Cardiac septum (tissue), 1 donor: ENCODE measurements at regions not wholly inside any gene's neighbourhood (a gene's known extent, or its start where the extent isn't known, plus 50 kb on each side); places are given as distances from the start of the nearest gene placed in this dataset.

ENCODE experiments used
- DNase-seq: peaks from one replicate; pipeline ENCODE4 v3.0.0-alpha.2; 2020; ENCODE audit warnings: low spot score
- intact Hi-C: fragments of 100-400 bp; cut with DNase I; formaldehyde crosslinking; loops from one replicate; pipeline ENCODE4 v1.14.0; 2022
- donor health status: DM: no; HTN: no; CAD: no.

DNA sequence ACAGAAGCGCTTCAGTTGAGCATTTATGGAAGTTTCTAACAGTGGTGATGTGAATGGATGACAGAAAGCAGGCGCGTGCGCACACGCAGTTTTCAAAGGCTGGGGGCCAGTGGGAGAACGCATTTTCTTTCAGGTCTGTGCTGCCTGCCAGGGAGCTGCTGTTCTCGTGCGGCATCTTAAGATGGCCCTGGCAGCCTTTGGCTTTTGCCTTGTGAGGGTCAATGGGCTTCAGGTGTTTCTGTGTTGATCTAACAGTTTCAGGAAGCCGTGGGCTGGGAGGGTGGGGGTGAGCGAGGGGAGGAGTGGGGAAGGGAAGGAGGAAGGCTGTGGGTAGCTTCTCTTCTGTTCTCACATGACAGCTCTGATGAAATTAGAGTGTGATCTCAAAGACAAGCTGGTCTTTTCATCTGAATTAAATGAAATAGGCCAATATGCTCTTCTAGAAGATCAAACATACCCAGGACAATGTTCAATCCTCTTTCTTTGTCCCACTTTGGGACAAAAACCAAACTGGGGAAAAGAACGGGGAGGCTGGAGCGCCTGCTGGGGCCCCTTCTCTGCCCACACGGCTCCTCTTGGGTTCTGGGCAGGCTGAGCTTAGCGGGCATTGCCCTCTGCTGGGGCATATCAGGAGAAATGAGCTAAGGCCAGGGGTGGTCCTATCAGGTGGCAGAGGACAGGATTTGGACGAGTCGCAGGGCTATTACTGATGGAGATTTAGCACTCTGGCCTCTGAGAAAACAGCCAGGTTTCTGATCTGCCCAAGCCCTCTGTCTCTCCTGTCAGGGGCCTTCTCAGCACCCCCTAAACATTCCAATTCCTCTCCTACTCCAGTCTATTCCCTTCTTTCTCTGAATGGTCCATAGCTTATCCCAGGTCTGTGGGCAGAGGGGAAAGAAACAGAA lies 126.2 kb upstream of the LGALSL start:
- peak; percentile 85 for DNase-seq
- intact Hi-C loops = loop anchor here (1.0 to 5.0 kb wide), 4 partner anchors 77 to 277 kb away; partner anchors contain the start of gene PELI1

GRCh38 chr2:64328415-64328722 lies 125.6 kb upstream of the LGALSL start:
- DNase-seq = no peak
- intact Hi-C loops = loop anchor here (2.0 to 5.0 kb wide), 3 partner anchors 76 to 230 kb away; partner anchors contain the start of gene PELI1

DNA sequence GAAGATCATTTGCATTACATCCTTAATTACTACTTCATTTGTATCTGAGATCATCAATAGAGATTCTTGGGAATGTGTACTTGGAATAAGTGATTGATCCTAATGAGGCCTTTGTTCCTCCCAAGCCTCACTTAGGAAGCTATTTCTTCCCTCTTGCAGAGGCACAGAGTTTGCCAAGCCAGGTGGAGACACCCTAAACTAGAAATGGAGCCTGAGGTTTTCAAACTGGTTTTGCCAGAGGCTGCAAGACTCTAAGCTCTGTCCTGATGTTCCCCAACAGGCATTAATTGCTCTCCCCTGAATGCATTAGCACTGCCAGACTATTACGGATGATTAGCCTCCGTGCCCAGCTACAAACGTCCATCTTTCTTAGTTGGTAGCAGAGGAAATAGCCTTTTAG lies 125.2 kb upstream of the LGALSL start:
- no peak for DNase-seq
- intact Hi-C loops = loop anchor here (2.0 to 5.0 kb wide), 3 partner anchors 76 to 230 kb away; partner anchors contain the start of gene PELI1

- DNase-seq = no peak
- intact Hi-C loops = loop anchor here (1.0 to 5.0 kb wide), 5 partner anchors 75 to 542 kb away; partner anchors contain the start of gene PELI1
Observed at GRCh38 chr2:64329848-64330247, 124.1 kb upstream of the LGALSL start.

DNA sequence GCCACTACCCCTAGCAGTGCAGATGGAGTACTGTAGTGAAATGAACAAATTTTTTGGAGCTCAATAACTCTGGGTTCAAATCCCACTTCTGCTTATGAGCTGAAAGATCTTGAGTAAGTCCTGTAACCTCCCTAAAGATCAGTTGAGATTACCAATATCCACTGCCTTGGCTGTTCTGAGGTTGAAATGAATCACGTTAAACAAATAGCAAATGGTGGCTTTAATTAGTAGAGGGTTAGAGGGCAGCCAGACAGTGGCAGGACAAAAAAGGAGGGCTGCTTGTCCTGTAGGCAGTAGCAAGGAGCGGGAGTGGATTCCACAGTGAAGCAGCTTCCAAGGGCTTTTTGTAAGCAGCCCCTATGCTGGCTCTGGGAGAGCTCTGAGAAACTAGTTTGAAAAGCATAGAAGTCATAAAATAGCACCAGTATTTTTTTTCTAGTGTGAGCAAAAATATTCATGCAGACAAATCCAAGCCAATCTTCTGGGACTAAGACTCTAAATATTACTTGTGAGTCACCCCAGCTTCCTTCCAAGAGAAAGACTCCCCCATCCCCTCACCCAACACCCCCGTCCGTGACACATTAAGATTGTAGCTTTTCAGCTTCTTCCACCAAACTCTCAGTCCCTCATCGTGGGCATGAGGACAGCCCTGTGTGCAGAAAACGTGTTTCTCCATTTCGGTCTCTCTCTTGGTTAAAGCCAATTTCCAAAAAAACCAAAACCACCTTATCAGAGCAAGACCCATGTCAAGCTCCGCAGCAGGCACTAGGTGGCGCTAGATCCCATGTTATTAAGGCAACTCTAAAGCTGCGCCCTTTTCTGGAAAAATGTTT lies 123.5 kb upstream of the LGALSL start:
- intact Hi-C loops = loop anchor here (1.0 to 5.0 kb wide), 2 partner anchors 158 to 542 kb away; no protein-coding TSS in a partner anchor
- DNase-seq = peak; percentile 83

GRCh38 chr2:64331114-64331645 lies 122.8 kb upstream of the LGALSL start:
- intact Hi-C loops = loop anchor here (5.0 kb wide), 1 partner anchor 541 kb away; no protein-coding TSS in a partner anchor
- DNase-seq = no peak

- no peak for DNase-seq
- intact Hi-C loops = loop anchor here (5.0 kb wide), 1 partner anchor 540 kb away; no protein-coding TSS in a partner anchor
Observed at GRCh38 chr2:64331849-64332699, 121.9 kb upstream of the LGALSL start.

DNA sequence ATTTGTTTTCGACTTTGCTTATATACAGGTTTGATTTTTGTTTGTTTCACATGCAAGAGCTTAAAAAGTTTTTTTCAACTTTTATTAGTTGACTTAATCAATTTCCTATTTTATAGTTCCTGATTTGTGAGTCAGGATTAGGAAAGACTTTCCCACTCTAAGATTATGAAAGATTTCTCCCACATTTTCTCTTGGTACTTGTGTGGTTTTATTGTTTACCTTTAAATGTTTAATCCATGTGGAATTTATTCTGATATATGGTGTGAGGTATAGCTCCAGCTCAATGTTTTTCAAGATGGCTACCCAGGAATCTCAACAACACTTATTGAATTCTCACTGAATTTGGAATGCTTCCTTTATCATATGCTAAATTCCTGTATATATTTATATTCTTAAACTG lies 117.8 kb upstream of the LGALSL start:
- intact Hi-C loops = no loop called here
- no peak for DNase-seq

GRCh38 chr2:64337314-64337713 lies 116.6 kb upstream of the LGALSL start:
- no peak for DNase-seq
- intact Hi-C loops = no loop called here

DNA sequence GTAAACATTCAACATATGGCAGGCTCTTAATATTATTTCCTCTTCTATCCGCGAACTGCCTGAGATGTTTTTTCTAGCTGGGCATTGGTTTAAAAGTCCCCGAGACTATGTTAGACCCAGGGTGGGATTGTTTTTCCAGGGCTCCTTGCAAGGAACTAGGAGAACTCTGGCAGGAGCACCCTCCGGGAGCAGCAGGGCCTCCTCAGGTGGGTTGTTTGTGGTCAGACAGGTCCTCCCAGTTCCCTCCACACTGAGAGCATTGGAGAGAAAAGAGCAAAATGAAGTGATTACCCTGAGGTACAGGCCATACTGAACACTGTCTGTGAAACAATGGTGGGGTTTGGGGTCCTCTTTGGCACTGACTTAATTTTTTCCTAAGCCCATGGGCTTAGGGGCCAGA lies 115.9 kb upstream of the LGALSL start:
- intact Hi-C loops = no loop called here
- DNase-seq = no peak

DNA sequence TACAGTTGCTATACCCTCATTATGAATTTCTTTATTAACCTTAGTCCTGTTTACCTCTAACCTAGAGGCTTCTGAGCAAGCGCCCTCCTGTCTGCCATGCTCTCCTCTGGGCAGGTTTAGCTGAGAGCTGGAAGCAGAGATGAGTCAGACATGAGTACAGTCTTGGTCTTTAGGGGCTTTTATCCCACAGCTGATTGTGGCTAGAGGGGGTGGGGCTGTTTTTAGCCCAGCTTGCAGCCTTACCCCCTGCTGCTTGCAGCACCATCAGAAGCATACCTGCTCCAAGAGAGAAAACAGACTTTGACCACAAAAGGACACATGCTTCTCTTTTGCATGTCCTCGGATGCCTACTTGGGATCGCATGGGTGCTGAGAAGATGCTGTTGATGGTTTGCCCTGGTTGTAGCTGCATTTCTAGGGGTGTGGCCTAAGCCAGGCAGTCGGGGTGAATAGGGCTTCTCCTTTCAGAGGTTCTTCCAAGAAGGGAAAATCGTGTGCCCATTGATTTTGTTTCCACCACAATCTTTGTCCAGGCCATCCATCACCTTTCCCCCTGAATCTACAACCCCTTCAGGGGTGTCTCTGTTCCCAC lies 115.0 kb upstream of the LGALSL start:
- no peak for DNase-seq
- intact Hi-C loops = no loop called here

DNA sequence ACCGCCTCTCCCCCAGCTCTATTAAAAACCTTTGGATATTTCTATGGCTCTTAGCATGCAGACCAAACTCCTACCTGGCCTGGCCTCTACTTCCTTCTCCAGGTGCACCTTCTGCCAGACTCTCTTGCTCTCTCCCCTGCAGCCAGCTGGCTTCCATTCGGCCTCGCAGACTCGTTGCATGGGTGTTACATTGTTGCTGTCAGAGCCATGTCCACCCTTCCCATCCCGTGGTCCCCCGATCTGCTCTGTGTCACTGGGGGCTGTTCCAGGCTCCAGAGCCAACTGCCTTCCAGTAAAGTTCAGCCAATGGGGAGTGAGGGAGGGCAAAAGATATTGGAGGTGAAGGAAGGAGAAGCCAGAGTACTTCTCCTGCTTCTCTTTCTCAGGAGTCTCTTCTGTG lies 112.5 kb upstream of the LGALSL start:
- DNase-seq = no peak
- intact Hi-C loops = no loop called here

- intact Hi-C loops = no loop called here
Observed at GRCh38 chr2:64342195-64343099, 111.5 kb upstream of the LGALSL start.

GRCh38 chr2:64344999-64345576 lies 108.9 kb upstream of the LGALSL start:
- intact Hi-C loops = no loop called here

More at GRCh38 chr2:64342195-64343099, 111.5 kb upstream of the LGALSL start:
- DNase-seq = no peak

DNA sequence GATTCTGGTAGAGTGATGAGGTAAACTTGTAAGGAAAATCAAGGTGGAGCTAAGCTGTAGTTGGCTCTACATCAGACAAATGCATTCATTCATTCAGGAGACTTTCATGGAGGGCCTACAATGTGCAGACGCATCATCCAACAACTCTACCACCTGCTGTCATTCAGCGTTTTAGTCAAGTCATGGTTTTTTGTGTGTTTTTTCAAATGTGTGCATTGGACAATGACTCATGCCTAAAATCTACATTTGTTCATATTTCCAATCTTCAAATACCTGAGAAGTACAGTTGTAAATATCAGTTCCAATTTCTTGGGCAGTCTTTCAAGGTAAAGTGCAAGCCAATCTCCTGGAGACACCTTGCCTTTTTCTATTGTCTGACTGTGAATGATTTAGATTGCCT lies 108.0 kb upstream of the LGALSL start:
- no peak for DNase-seq
- intact Hi-C loops = no loop called here

More at GRCh38 chr2:64344999-64345576, 108.9 kb upstream of the LGALSL start:
- no peak for DNase-seq

DNA sequence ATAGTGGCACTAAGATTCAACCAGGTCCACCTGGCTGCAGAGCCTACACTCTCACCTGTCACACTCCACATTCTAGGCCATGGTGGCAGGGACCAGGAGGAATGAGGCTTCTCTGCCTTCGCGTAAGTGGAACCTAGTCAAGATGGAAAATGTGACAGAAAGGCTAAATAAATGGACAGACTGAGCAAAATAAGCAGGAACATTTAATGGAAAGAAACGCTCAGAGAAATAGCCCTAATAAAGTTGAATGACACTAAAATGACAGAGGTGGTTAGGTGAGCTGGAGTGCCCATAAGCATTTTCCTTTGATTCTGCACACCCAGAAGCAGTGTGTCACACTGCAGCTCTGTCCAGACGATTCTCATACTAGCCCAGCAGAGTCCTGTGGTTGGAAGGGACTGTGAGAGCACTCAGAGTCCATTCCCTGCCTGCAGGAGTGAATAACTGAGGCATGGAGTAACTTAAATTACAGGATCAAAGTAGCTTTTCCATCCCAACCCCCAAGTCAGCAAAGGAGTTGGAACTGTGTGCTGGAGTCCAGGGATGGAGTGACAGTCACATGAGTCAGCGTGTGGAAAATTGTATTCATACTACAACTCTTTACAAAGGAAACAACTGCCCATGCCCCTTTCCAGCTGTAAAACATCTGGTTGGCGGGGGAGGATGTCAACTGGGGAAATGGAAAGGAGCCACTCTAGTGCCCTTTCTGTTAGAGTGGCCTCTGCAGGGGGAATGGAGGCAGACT lies 105.4 kb upstream of the LGALSL start:
- intact Hi-C loops = no loop called here
- DNase-seq = no peak

DNA sequence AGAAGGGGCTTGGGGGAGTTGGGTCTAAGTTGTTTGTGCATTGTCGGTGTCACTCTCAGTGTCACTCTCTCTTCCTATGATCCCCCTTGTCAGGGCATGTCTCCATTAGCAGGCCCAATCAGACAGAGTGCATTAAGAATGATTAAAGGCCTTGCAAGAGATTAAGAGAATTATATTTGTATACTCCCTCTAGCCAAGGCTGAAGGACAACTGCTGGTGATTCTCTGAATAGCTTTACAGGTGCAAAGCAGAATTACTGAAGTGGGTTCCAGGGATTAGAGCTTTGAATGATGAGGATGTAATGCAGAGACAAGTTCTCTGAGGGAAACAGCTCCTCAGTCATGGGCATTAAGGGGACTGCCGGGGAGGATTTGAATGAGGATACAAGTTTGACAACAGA lies 104.8 kb upstream of the LGALSL start:
- DNase-seq = no peak
- intact Hi-C loops = no loop called here
